Uterus (tissue), 2 donors: ENCODE measurements at regions not wholly inside any gene's neighbourhood (a gene's known extent, or its start where the extent isn't known, plus 50 kb on each side); places are given as distances from the start of the nearest gene placed in this dataset.

Source experiments
- CTCF ChIP-seq, 4 experiments: fragments of 200-600 bp in 2 of 4; fragments of 450-650 bp in 2 of 4; sonication (generic) in 2 of 4; IDR thresholded peaks; one replicate each; pipeline ENCODE4 v1.5.1; 2016 to 2019; ENCODE audit warnings: antibody characterized with exemption in 4 of 4, mild to moderate bottlenecking in 2 of 4, moderate library complexity in 1 of 4
- POLR2A ChIP-seq, 2 donors: fragments of 450-650 bp; IDR thresholded peaks; one replicate each; pipeline ENCODE4 v1.6.1; 2016; ENCODE audit warnings: antibody characterized with exemption in 2 of 2, mild to moderate bottlenecking in 1 of 2, moderate library complexity in 1 of 2

DNA sequence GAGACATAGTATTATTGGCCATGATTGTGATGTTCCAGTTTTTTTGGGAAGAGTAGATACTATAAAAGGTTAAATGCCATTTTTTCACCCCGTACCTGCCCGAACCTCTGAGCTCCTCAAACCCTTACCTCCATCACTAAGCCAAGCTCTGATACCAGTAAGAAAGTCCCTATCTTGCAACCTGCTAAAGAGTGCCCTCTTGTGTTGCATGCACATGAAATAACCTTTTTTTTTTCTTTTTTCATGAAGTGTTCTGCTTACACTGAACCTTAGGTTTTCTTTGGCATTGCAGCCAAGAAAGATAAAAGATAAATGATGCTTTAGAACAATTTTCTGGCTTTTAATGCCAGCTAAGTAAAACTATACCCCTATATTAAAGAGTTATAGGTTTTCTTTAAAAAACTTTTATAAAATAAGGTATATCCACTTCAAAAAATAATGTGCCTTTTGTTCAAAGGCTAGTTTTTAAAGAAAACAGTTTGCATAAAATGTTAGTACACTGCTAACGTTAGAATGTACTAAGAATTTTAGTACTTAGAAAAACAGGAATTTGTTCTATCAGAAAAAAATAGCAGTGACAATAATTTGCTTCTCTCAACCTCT, 295.3 kb upstream of the PMFBP1 start:
- TF ChIP-seq CTCF (IDR thresholded peaks at IDR 0.05) = peak in 2 of 4 experiments; percentile 5 to 7
- no peak for TF ChIP-seq POLR2A (IDR thresholded peaks at IDR 0.05)
